ENCODE measurements at regions not wholly inside any gene's neighbourhood (a gene's known extent, or its start where the extent isn't known, plus 50 kb on each side); places are given as distances from the start of the nearest gene placed in this dataset.
A peak's percentile ranks its signal among the peaks of the same experiment; 100 is the strongest.

DNA sequence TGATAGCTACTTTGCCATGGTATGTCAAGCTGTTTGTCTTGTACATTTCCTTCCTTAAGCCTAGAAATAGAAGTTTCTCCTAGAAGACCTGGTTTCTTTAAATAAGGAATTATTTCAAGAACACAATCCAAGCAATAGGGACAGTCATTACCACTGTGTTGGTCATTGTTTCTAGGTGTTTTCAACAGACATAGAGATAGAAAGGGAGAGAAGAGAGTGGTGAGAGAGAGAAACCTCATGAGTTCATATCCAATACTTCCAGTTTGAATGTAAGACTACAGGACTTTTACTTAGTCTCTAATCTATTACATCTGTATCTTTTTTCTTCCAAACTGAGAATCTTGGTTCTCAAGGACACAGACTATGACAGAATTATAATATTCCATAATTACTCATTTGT, 245.9 kb upstream of the STARD13 start:
- no TSS peak for BruUV-seq (replicated peaks)
- no peak overlapping the region for H3K4me3 ChIP-seq (ENCODE audit: low read depth, low read length, poor library complexity, severe bottlenecking)
- H3K27ac ChIP-seq (ENCODE audit: low read depth, low read length, poor library complexity, severe bottlenecking), result no peak overlapping the region
- ChIA-PET POLR2A (ENCODE audit: low non-redundant PET) (interaction anchor here (1.0 kb wide), 1 partner anchor 422 kb away, joined by 4 read pairs; no protein-coding TSS in a partner anchor), CTCF (no interaction called here)
- H3K36me3 ChIP-seq (ENCODE audit: insufficient read depth, low read length, poor library complexity, severe bottlenecking), result no peaks in the 10 kb centered on the region
- H3K9me3 ChIP-seq (ENCODE audit: low read depth, low read length, poor library complexity, severe bottlenecking), result no peaks in the 10 kb centered on the region
- intact Hi-C loops (cut with micrococcal nuclease; ENCODE audit: unreplicated experiment), result no loop called here
- no peaks in the 10 kb centered on the region for H3K27me3 ChIP-seq (replicated peaks; ENCODE audit: insufficient read depth, low read depth, low read length, poor library complexity)
- H3K4me1 ChIP-seq (ENCODE audit: insufficient read depth, low read length, poor library complexity, severe bottlenecking), result peaks cover 37% of the 10 kb centered on the region
- TF ChIP-seq CTCF (conservative IDR thresholded peaks at IDR 0.05; ENCODE audit: low read depth, low read length) (no peak), EZH2 (IDR thresholded peaks at IDR 0.05; ENCODE audit: borderline replicate concordance, low read depth, low read length, poor library complexity, severe bottlenecking) (no peak)
- DNase-seq (ENCODE audit: low spot score), result no peak

DNA sequence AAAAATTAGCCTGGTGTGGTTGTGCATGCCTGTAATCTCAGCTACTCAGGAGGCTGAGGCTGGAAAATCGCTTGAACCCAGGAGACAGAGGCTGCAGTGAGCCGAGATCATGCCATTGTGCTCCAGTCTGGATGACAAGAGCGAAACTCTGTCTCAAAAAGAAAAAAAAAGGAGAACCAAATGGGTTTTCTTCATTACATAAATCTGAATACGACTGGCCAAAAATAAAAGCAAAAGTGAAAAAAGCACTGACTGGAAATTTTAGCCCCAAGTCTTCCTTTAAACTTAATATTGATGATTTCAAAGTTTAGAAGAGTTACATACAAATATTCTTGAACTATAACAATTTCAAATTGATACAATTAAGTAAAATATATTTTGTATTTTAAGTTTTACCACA, 249.5 kb upstream of the STARD13 start:
- BruUV-seq (replicated peaks), result no TSS peak
- ChIA-PET CTCF (no interaction called here), POLR2A (ENCODE audit: low non-redundant PET) (no interaction called here)
- no peak for DNase-seq (ENCODE audit: low spot score)
- H3K4me3 ChIP-seq (ENCODE audit: low read depth, low read length, poor library complexity, severe bottlenecking), result no peak overlapping the region
- intact Hi-C loops (cut with micrococcal nuclease; ENCODE audit: unreplicated experiment), result no loop called here
- no peaks in the 10 kb centered on the region for H3K27me3 ChIP-seq (replicated peaks; ENCODE audit: insufficient read depth, low read depth, low read length, poor library complexity)
- no peaks in the 10 kb centered on the region for H3K9me3 ChIP-seq (ENCODE audit: low read depth, low read length, poor library complexity, severe bottlenecking)
- no peak overlapping the region for H3K27ac ChIP-seq (ENCODE audit: low read depth, low read length, poor library complexity, severe bottlenecking)
- TF ChIP-seq EZH2 (IDR thresholded peaks at IDR 0.05; ENCODE audit: borderline replicate concordance, low read depth, low read length, poor library complexity, severe bottlenecking) (no peak), CTCF (conservative IDR thresholded peaks at IDR 0.05; ENCODE audit: low read depth, low read length) (no peak)
- H3K36me3 ChIP-seq (ENCODE audit: insufficient read depth, low read length, poor library complexity, severe bottlenecking), result no peaks in the 10 kb centered on the region
- H3K4me1 ChIP-seq (ENCODE audit: insufficient read depth, low read length, poor library complexity, severe bottlenecking), result peaks cover 32% of the 10 kb centered on the region

GRCh38 chr13:33536601-33537000, 251.0 kb upstream of the STARD13 start:
- Histone ChIP-seq H3K27ac (ENCODE audit: low read depth, low read length, poor library complexity, severe bottlenecking) (peak overlapping the region; percentile 15), H3K27me3 (replicated peaks; ENCODE audit: insufficient read depth, low read depth, low read length, poor library complexity) (no peaks in the 10 kb centered on the region), H3K4me3 (ENCODE audit: low read depth, low read length, poor library complexity, severe bottlenecking) (no peak overlapping the region), H3K9me3 (ENCODE audit: low read depth, low read length, poor library complexity, severe bottlenecking) (no peaks in the 10 kb centered on the region), H3K4me1 (ENCODE audit: insufficient read depth, low read length, poor library complexity, severe bottlenecking) (peaks cover 44% of the 10 kb centered on the region), H3K36me3 (ENCODE audit: insufficient read depth, low read length, poor library complexity, severe bottlenecking) (no peaks in the 10 kb centered on the region)
- intact Hi-C loops (cut with micrococcal nuclease; ENCODE audit: unreplicated experiment), result no loop called here
- TF ChIP-seq EZH2 (IDR thresholded peaks at IDR 0.05; ENCODE audit: borderline replicate concordance, low read depth, low read length, poor library complexity, severe bottlenecking) (no peak), CTCF (conservative IDR thresholded peaks at IDR 0.05; ENCODE audit: low read depth, low read length) (no peak)
- BruUV-seq (replicated peaks), result no TSS peak
- DNase-seq (ENCODE audit: low spot score), result no peak
- ChIA-PET POLR2A (ENCODE audit: low non-redundant PET) (no interaction called here), CTCF (no interaction called here)
